ENCODE measurements at regions not wholly inside any gene's neighbourhood (a gene's known extent, or its start where the extent isn't known, plus 50 kb on each side); places are given as distances from the start of the nearest gene placed in this dataset.
"Not testable (repeated sequence)": the region's sequence is repeated elsewhere in the genome, so short reads cannot be mapped to it uniquely, and the experiment has no call there.

GRCh38 chr13:54660277-54660676 is 1631.7 kb downstream of the OLFM4 start:
- no peak for DNase-seq (ENCODE audit: extremely low read depth, low read depth, low spot score)

DNA sequence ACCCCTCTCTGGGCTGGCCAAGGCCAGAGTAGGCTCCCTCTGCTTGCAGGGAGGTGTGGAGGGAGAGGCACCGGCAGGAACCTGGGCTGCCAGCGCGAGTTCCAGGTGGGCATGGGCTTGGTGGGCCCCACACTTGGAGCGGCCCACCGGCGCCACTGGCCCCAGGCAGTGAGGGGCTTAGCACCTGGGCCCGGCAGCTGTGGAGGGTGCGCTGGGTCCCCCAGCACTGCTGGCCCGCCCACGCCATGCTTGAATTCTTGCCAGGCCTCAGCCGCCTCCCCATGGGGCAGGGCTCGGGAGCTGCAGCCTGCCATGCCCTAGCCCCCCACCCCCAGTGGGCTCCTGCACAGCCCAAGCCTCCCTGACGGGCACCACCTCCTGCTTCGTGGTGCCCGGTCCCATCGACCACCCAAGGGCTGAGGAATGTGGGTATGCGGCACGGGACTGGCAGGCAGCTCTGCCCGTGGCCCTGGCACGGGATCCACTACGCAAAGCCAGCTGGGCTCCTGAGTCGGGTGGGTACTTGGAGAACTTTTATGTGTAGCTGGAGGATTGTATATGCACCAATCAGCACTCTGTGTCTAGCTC is 1648.0 kb downstream of the OLFM4 start:
- DNase-seq (ENCODE audit: extremely low read depth, low read depth, low spot score): no peak

- DNase-seq (ENCODE audit: extremely low read depth, low read depth, low spot score): no peak
Measured at GRCh38 chr13:54682184-54682583, 1653.6 kb downstream of the OLFM4 start.

DNA sequence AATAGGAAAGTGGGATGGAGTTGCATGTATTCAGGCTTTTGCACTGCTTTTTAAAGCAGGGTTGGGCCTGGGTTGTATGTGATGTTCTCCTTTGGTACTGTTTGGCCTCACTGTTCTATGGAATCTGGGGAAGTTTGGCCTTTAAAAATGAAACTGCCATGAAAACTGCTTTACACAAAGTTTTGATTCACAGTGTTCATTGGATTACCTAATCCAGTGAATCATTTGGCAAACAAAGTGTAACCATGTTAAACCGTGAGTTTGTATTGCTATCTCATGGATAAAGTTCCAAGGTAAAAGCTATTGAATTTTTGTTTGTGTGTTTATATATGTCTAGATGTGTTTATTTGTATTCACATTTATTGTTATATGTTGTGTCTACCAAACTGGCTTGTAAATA is 1658.6 kb downstream of the OLFM4 start:
- no peak for DNase-seq (ENCODE audit: extremely low read depth, low read depth, low spot score)

DNA sequence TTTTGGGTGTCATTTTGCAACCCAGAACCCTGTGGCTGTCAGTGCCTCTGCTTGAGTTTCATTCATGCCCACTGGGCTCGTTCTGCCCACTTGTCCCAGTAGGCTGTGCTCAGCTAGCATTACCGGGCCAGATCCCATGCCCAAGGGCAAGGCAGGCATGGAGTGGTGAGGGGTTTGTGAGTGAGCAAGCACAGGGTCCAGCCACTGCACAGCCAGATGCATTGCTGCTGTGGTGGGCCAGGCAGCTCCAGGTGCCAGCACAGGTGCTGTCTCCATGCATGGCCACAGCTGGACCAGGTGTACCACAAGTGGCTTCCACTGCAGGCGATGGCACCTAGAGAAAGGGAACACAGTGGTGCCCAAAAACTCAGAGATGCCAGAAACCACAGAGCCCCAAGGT is 1671.2 kb downstream of the OLFM4 start:
- no peak for DNase-seq (ENCODE audit: extremely low read depth, low read depth, low spot score)

DNA sequence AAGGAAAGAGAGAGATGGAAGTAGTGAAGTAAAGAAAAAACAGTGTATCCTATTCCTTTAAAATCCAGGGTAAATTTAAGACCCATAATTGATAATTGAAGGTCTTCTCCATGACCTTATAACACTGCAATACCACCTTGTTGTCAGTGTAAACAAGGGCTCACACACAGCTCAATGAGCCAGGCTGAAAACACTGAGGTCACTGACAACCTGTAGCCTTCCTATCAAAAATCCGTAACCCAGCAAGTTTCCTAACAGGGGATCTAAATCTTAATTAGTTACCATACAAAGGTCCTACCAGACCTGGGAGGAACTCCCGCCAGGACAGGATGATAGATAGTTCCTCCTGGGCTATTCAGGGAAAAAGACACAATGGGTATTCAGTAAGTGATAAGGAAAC is 1677.1 kb downstream of the OLFM4 start:
- DNase-seq (ENCODE audit: extremely low read depth, low read depth, low spot score): no peak

- no peak for DNase-seq (ENCODE audit: extremely low read depth, low read depth, low spot score)
Measured at GRCh38 chr13:54706336-54706735, 1677.7 kb downstream of the OLFM4 start.

GRCh38 chr13:54709546-54709945 is 1680.9 kb downstream of the OLFM4 start:
- DNase-seq (ENCODE audit: extremely low read depth, low read depth, low spot score): no peak

DNA sequence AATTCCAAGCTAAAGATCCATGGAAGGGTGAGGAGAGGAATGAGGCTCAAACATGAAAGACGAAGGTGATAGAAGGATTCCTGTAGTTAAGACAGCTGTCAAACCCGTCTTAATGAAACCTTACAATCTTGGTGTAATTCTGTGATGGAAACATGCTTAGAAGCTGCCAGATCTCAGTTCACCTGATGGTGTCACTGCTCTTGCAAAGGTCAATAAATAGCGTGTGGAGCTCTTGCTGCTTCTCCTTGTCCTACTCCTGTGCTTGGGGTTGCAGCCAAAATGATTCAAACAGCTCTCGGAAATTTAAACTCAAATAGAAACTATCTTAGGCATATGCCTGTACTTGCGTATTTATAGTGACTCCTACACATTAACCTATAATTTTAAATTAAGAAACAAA is 1705.0 kb downstream of the OLFM4 start:
- DNase-seq (ENCODE audit: extremely low read depth, low read depth, low spot score): no peak

DNA sequence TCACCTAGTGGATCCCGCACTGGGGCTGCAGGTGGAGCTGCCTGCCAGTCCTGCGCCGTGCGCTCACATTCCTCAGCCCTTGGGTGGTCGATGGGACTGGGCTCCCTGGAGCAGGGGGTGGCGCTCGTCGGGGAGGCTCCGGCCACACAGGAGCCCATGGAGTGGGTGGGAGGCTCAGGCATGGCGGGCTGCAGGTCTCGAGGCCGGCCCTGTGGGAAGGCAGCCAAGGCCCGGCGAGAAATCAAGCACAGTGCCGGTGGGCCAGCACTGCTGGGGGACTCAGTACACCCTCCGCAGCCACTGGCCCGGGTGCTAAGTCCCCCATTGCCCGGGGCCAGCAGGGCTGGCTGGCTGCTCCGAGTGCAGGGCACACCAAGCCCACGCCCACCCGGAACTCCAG is 1708.6 kb downstream of the OLFM4 start:
- DNase-seq (ENCODE audit: extremely low read depth, low read depth, low spot score): not testable (repeated sequence)

DNA sequence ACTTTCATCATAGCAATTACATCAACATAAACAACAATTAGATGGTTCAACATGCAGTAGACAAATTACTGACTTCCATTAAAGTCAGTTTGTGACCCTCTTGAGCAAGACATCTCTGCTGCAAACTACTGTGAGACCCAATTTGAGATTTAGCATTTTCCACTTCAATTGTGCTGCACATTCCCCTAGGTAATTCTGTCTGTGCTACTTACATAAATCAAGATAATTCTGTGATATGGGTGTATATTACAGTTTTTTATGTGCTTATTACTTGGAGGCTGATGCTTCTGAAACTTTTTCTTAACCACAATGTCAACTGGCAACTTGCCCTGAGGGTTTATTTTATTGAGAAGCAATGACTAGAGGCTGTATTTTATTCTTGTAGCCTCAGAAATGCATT is 1714.4 kb downstream of the OLFM4 start:
- no peak for DNase-seq (ENCODE audit: extremely low read depth, low read depth, low spot score)

GRCh38 chr13:54744747-54745146 is 1716.1 kb downstream of the OLFM4 start:
- DNase-seq (ENCODE audit: extremely low read depth, low read depth, low spot score): no peak

GRCh38 chr13:54750521-54750920 is 1721.9 kb downstream of the OLFM4 start:
- DNase-seq (ENCODE audit: extremely low read depth, low read depth, low spot score): no peak

- DNase-seq (ENCODE audit: extremely low read depth, low read depth, low spot score): no peak
Measured at GRCh38 chr13:54758795-54759194, 1730.2 kb downstream of the OLFM4 start.

GRCh38 chr13:54768214-54768613 is 1739.6 kb downstream of the OLFM4 start:
- DNase-seq (ENCODE audit: extremely low read depth, low read depth, low spot score): no peak

- DNase-seq (ENCODE audit: extremely low read depth, low read depth, low spot score): no peak
Measured at GRCh38 chr13:54775501-54776191, 1747.0 kb downstream of the OLFM4 start.

DNA sequence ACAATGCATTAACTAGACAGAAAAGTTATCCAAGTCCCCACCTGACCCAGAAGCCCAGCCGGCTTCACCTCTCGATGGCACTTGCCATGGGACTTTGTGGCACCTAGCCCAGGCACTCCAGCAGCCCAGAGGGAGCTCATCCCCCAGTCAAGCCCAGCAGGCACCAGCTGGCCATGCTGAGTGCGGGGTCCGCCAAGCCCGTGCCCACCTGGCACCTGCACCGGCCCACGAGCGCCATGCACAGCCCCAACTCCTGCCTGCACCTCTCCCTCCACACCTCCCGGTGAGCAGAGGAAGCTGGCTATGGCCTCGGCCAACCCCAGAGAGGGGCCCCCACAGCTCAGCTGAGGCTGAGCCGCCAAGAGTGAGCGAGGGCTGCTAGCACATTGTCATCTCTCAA is 1759.1 kb downstream of the OLFM4 start:
- no peak for DNase-seq (ENCODE audit: extremely low read depth, low read depth, low spot score)

DNA sequence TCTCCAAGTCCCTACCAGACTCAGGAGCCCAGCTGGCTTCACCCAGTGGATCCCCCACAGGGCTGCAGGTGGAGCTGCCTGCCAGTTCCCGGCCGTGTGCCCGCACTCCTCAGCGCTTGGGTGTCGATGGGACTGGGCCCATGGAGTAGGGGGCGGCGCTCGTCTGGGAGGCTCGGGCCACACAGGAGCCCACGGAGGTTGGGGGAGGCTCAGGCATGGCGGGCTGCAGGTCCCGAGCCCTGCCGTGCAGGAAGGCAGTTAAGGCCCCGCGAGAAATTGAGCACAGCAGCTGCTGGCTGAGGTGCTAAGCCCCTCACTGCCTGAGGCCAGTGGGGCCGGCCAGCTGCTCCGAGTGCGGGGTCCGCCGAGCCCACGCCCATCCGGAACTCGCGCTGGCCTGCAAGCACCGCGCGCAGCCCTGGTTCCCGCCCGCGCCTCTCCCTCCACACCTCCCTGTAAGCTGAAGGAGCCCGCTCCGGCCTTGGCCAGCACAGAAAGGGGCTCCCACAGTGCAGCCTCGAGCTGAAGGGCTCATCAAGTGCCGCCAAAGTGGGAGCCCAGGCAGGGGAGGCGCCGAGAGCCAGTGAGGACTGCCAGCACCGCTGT is 1771.1 kb downstream of the OLFM4 start:
- no peak for DNase-seq (ENCODE audit: extremely low read depth, low read depth, low spot score)

DNA sequence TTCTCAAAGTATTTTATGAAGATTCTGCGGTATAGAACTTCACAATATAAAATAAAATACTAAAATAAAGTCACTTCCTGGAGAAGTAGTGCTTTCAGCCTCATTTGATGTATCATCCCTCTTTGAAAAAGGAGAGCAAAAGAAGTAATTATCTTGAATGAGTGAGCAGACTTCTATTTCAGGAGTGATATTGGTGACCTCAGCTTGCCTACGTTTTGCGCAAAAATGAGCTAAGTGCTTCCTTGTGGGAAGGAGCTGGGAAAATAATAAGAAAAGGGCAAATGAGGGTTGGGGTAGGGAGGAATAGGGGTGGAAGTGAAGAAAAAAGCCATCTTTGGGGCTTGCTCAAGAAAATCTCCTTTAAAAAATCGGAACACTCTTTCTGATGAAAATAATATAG is 1773.6 kb downstream of the OLFM4 start:
- no peak for DNase-seq (ENCODE audit: extremely low read depth, low read depth, low spot score)

GRCh38 chr13:54805743-54806142 is 1777.1 kb downstream of the OLFM4 start:
- no peak for DNase-seq (ENCODE audit: extremely low read depth, low read depth, low spot score)

GRCh38 chr13:54821938-54822470 is 1793.4 kb downstream of the OLFM4 start:
- DNase-seq (ENCODE audit: extremely low read depth, low read depth, low spot score): not testable (repeated sequence)
